K562 (cell line): ENCODE measurements at regions not wholly inside any gene's neighbourhood (a gene's known extent, or its start where the extent isn't known, plus 50 kb on each side); places are given as distances from the start of the nearest gene placed in this dataset.
"Not testable (repeated sequence)": the region's sequence is repeated elsewhere in the genome, so short reads cannot be mapped to it uniquely, and the experiment has no call there.

Source experiments
- ATAC-seq: fragments of 200-7000 bp; cut with Tn5 transposase; 3 replicates; pipeline ENCODE4 v1.9.1; 2020; ENCODE audit warnings: moderate library complexity
- BruUV-seq: library from RNA; stranded (reverse); fragments of 400-500 nt; replicated peaks from 2 replicates; lab custom pipeline; 2021; lab: Mats Ljungman, UMichigan
- CTCF ChIA-PET: fragments of 300-600 bp; formaldehyde crosslinking; extraction: SDS; loops from one replicate; lab custom pipeline; 2021; ENCODE audit warnings: low intra/inter-chr PET ratio; lab: Yijun Ruan, JAX
- POLR2A ChIA-PET: fragments of 300-600, 350-650 bp; sonication (Branson Sonifier 250); formaldehyde crosslinking; extraction: SDS; loops from one replicate; lab custom pipeline; 2021; ENCODE audit warnings: antibody characterized with exemption, inconsistent platforms; lab: Yijun Ruan, JAX
- DNase-seq, 4 experiments: peaks; one replicate each; pipeline versions ENCODE4 v3.0.0 to v3.0.0-alpha.2; 2011 to 2018; ENCODE audit warnings: low spot score in 3 of 4, mixed read lengths in 3 of 4; ENCODE audit errors: extremely low read depth in 1 of 4
- FAIRE-seq: peaks from 2 replicates; lab custom pipeline; 2011; peaks lifted over from hg19 to GRCh38; lab: Jason Lieb, UNC
- H2AFZ ChIP-seq: 2 replicates; pipeline ENCODE4 v1.6.0; 2011; ENCODE audit warnings: low read depth, low read length, control low read depth, inconsistent platforms
- H3K27ac ChIP-seq: fragments of 200-600 bp; 3 replicates; pipeline ENCODE4 v1.8.0; 2011; ENCODE audit warnings: low read depth, mild to moderate bottlenecking, control low read depth, inconsistent platforms, low read length, moderate library complexity, mixed read lengths; ENCODE audit errors: extremely low read depth
- H3K27me3 ChIP-seq, 2 experiments: fragments of 300-600 bp in 1 of 2; 2 replicates in 1 of 2; 3 replicates in 1 of 2; pipeline versions ENCODE4 v1.6.0 to v1.8.0; 2011; ENCODE audit warnings: inconsistent platforms in 2 of 2, low read length in 2 of 2, mild to moderate bottlenecking in 1 of 2, mixed read lengths in 1 of 2, moderate library complexity in 1 of 2; ENCODE audit not compliant: control insufficient read depth in 2 of 2, insufficient read depth in 2 of 2
- H3K36me3 ChIP-seq: fragments of 300-600 bp; 3 replicates; pipeline ENCODE4 v1.8.0; 2011; ENCODE audit warnings: mild to moderate bottlenecking, low read length, inconsistent platforms; ENCODE audit not compliant: control insufficient read depth, insufficient read depth
- H3K4me1 ChIP-seq, 2 experiments: fragments of 200-600 bp in 1 of 2; replicated peaks in 1 of 2; 2 replicates in 1 of 2; 3 replicates in 1 of 2; pipeline versions ENCODE4 v1.5.1 to v1.8.0; 2011; ENCODE audit warnings: inconsistent platforms in 2 of 2, low read length in 2 of 2, mild to moderate bottlenecking in 1 of 2, mixed read lengths in 1 of 2, moderate library complexity in 1 of 2; ENCODE audit not compliant: control insufficient read depth in 2 of 2, insufficient read depth in 2 of 2
- H3K4me2 ChIP-seq: 2 replicates; pipeline ENCODE4 v1.6.1; 2011; ENCODE audit warnings: low read length, control low read depth, inconsistent platforms, mixed read lengths; ENCODE audit not compliant: insufficient read depth
- H3K4me3 ChIP-seq: fragments of 200-600 bp; sonication (generic), shearing (Covaris generic); 2 replicates; pipeline ENCODE4 v1.5.1; 2016; ENCODE audit warnings: control low read depth, inconsistent platforms
- H3K79me2 ChIP-seq: fragments of 200-600 bp; 3 replicates; pipeline ENCODE4 v1.8.0; 2011; ENCODE audit warnings: low read length, inconsistent platforms; ENCODE audit not compliant: control insufficient read depth, insufficient read depth
- H3K9ac ChIP-seq, 2 experiments: 2 replicates each; pipeline versions ENCODE4 v1.6.0 to v1.6.1; 2011; ENCODE audit warnings: low read depth in 2 of 2, low read length in 2 of 2, control low read depth in 1 of 2, inconsistent platforms in 1 of 2, mild to moderate bottlenecking in 1 of 2, mixed read lengths in 1 of 2; ENCODE audit not compliant: insufficient read depth in 1 of 2
- H3K9me1 ChIP-seq: one replicate; pipeline ENCODE4 v1.6.0; 2011; ENCODE audit warnings: inconsistent platforms, mild to moderate bottlenecking, low read length, moderate library complexity; ENCODE audit not compliant: control insufficient read depth, insufficient read depth
- H3K9me3 ChIP-seq: replicated peaks from 2 replicates; pipeline ENCODE4 v1.5.1; 2011; ENCODE audit warnings: low read depth, low read length, inconsistent platforms; ENCODE audit not compliant: control insufficient read depth, insufficient read depth
- H4K20me1 ChIP-seq: replicated peaks from 2 replicates; pipeline ENCODE4 v1.6.1; 2011; ENCODE audit warnings: low read length, inconsistent platforms, mixed read lengths; ENCODE audit not compliant: control insufficient read depth, insufficient read depth
- ARID1B ChIP-seq: fragments of 450-650 bp; IDR thresholded peaks from 2 replicates; pipeline ENCODE4 v1.6.1; 2016; ENCODE audit warnings: antibody characterized with exemption, mild to moderate bottlenecking, inconsistent platforms
- CBFA2T2 ChIP-seq: fragments of 450-650 bp; conservative IDR thresholded peaks from 2 replicates; pipeline ENCODE4 v1.6.1; 2017; ENCODE audit warnings: mild to moderate bottlenecking
- CTBP1 ChIP-seq: fragments of 450-650 bp; IDR thresholded peaks from 2 replicates; pipeline ENCODE4 v1.6.1; 2016; ENCODE audit warnings: borderline replicate concordance
- HDAC8 ChIP-seq: fragments of 450-650 bp; IDR thresholded peaks from 2 replicates; pipeline ENCODE4 v1.6.1; 2016; ENCODE audit warnings: mild to moderate bottlenecking, missing genetic modification characterization, moderate library complexity, missing compliant biosample characterization
- MEF2D ChIP-seq: conservative IDR thresholded peaks from 2 replicates; pipeline ENCODE4 v1.6.1; 2016; ENCODE audit warnings: low read depth, missing genetic modification characterization, missing compliant biosample characterization
- MYC ChIP-seq, 2 experiments: fragments of 250-450 bp in 1 of 2; sonication (Bioruptor Pico) in 1 of 2; IDR thresholded peaks; 2 replicates each; pipeline versions ENCODE4 v1.5.1 to v1.6.1; 2012 to 2021; ENCODE audit warnings: low read depth in 2 of 2, borderline replicate concordance in 1 of 2, improper control_type of control experiment in 1 of 2, low read length in 1 of 2, mild to moderate bottlenecking in 1 of 2, moderate library complexity in 1 of 2
- SMARCA4 ChIP-seq: fragments of 450-650 bp; IDR thresholded peaks from 2 replicates; pipeline ENCODE4 v1.6.1; 2016
- SMARCE1 ChIP-seq: fragments of 450-650 bp; IDR thresholded peaks from 2 replicates; pipeline ENCODE4 v1.7.1; 2016; ENCODE audit warnings: mild to moderate bottlenecking
- SP1 ChIP-seq: sonication (generic); formaldehyde crosslinking; IDR thresholded peaks from 2 replicates; pipeline ENCODE4 v1.8.1; 2022; ENCODE audit warnings: mild to moderate bottlenecking, missing genetic modification reagents
- TCF3 ChIP-seq: sonication (generic); formaldehyde crosslinking; IDR thresholded peaks from 2 replicates; pipeline ENCODE4 v1.4.0; 2020; ENCODE audit warnings: mild to moderate bottlenecking, missing genetic modification reagents
- ZBTB11 ChIP-seq, 3 experiments: fragments of 200-800 bp in 1 of 3; fragments of 250-450 bp in 1 of 3; fragments of 450-650 bp in 1 of 3; sonication (Bioruptor Pico) in 1 of 3; sonication (Bioruptor generic) in 1 of 3; formaldehyde crosslinking in 1 of 3; IDR thresholded peaks; 2 replicates each; pipeline versions ENCODE4 v1.6.1 to v1.8.0; 2016 to 2022; ENCODE audit warnings: mild to moderate bottlenecking in 2 of 3, missing genetic modification characterization in 2 of 3, missing compliant biosample characterization in 1 of 3, moderate library complexity in 1 of 3
- ZBTB17 ChIP-seq: fragments of 450-650 bp; formaldehyde crosslinking; IDR thresholded peaks from 2 replicates; pipeline ENCODE4 v1.4.0; 2020; ENCODE audit warnings: mild to moderate bottlenecking
- ZEB2 ChIP-seq: fragments of 450-650 bp; IDR thresholded peaks from 2 replicates; pipeline ENCODE4 v1.6.1; 2016
- WGBS: fragments of 100-300 bp; shearing (Covaris generic); methylation state at CpG from one replicate; pipeline ENCODE4 v1.1.6; 2016; ENCODE audit warnings: low coverage, mixed read lengths; ENCODE audit not compliant: insufficient coverage; ENCODE audit errors: missing lambda C conversion rate; 5-methylcytosine and 5-hydroxymethylcytosine counted together
- in situ Hi-C: fragments of 300-500 bp; cut with MboI; formaldehyde crosslinking; loops from 4 replicates; pipeline ENCODE4 v1.15.0; 2018; ENCODE audit warnings: inconsistent platforms, mixed read lengths
- intact Hi-C: fragments of 100-400 bp; cut with micrococcal nuclease; formaldehyde crosslinking; loops from 2 replicates; pipeline ENCODE4 v1.14.2; 2022

GRCh38 chr3:14272959-14273560 lies 94.4 kb downstream of the LSM3 start:
- FAIRE-seq; H3K27me3 ChIP-seq; ATAC-seq; H3K9me1 ChIP-seq; H3K4me3 ChIP-seq; in situ Hi-C loops; H3K9ac ChIP-seq; BruUV-seq; H3K79me2 ChIP-seq; intact Hi-C loops; H4K20me1 ChIP-seq; CTCF ChIA-PET; H3K36me3 ChIP-seq; H3K9me3 ChIP-seq; H3K27ac ChIP-seq; TF ChIP-seq MYC (IDR thresholded peaks at IDR 0.05; ENCODE audit: low read depth, low read length): not testable (repeated sequence)
- peak in 1 of 4 experiments; percentile 57 for DNase-seq
- Histone ChIP-seq H3K4me2 (0 out of 2 replicates have a peak overlapping the region, but pooled peaks have one; percentile 8), H3K4me1 (peaks cover 19 to 28% of the 10 kb centered on the region in 2 experiments), H2AFZ (peak overlapping the region; percentile 32)
- WGBS: 4% methylated on average over 4 of the region's 7 CpGs
- POLR2A ChIA-PET: interaction anchor here (1.9 kb wide), 1 partner anchor 8 kb away, joined by 7 read pairs; no protein-coding TSS in a partner anchor
- TF ChIP-seq CBFA2T2: peak; percentile 54
- peak; percentile 31; the same call in 1 of the 2 replicates for TF ChIP-seq ZEB2
- 0 out of 2 replicates have a peak, but pooled peaks have one; percentile 16 for TF ChIP-seq HDAC8 (tag)
- TF ChIP-seq SMARCE1: peak; percentile 46; the same call in 1 of the 2 replicates
- TF ChIP-seq ZBTB17 (CRISPR knock-in tag): peak; percentile 11; the same call in 1 of the 2 replicates
- peak; percentile 58 for TF ChIP-seq ARID1B
- 0 out of 2 replicates have a peak, but pooled peaks have one; percentile 11 for TF ChIP-seq MEF2D (tag)
- TF ChIP-seq ZBTB11 (CRISPR knock-in tag; IDR thresholded peaks at IDR 0.05): 0 out of 6 replicates have a peak, but pooled peaks of 1 of the 3 experiments have one; percentile 43
- peak; percentile 69 for TF ChIP-seq TCF3
- peak; percentile 38; the same call in 1 of the 2 replicates for TF ChIP-seq CTBP1
- TF ChIP-seq MYC (CRISPR knock-in tag; IDR thresholded peaks at IDR 0.05; ENCODE audit: borderline replicate concordance, low read depth): 0 out of 2 replicates have a peak, but pooled peaks have one; percentile 42
- peak; percentile 57; the same call in 1 of the 2 replicates for TF ChIP-seq SMARCA4
- 0 out of 2 replicates have a peak, but pooled peaks have one; percentile 19 for TF ChIP-seq SP1
